ENCODE measurements at regions not wholly inside any gene's neighbourhood (a gene's known extent, or its start where the extent isn't known, plus 50 kb on each side); places are given as distances from the start of the nearest gene placed in this dataset.
"Not testable (repeated sequence)": the region's sequence is repeated elsewhere in the genome, so short reads cannot be mapped to it uniquely, and the experiment has no call there.

- DNase-seq = no peak
Observed at GRCh38 chr2:186093174-186093573, 354.6 kb downstream of the FSIP2 start.

- DNase-seq = no peak
Observed at GRCh38 chr2:186098821-186099220, 360.2 kb downstream of the FSIP2 start.

- DNase-seq = peak; percentile 52 to 84
Observed at GRCh38 chr2:186099826-186100225, 361.2 kb downstream of the FSIP2 start.

GRCh38 chr2:186100636-186101035 lies 362.0 kb downstream of the FSIP2 start:
- DNase-seq = no peak

GRCh38 chr2:186101616-186102015 lies 363.0 kb downstream of the FSIP2 start:
- peak; percentile 3 to 58 for DNase-seq

- no peak for DNase-seq
Observed at GRCh38 chr2:186103276-186103675, 364.7 kb downstream of the FSIP2 start.

GRCh38 chr2:186105016-186105724 lies 366.6 kb downstream of the FSIP2 start:
- no peak for DNase-seq

GRCh38 chr2:186108470-186108869 lies 369.9 kb downstream of the FSIP2 start:
- no peak for DNase-seq

GRCh38 chr2:186113284-186113683 lies 372.8 kb upstream of the ZC3H15 start:
- DNase-seq = no peak

GRCh38 chr2:186125156-186125555 lies 360.9 kb upstream of the ZC3H15 start:
- DNase-seq = no peak

GRCh38 chr2:186125625-186126024 lies 360.4 kb upstream of the ZC3H15 start:
- peak in 1 of 2 experiments; percentile 15 for DNase-seq

GRCh38 chr2:186126181-186126580 lies 359.9 kb upstream of the ZC3H15 start:
- DNase-seq = peak; percentile 50 to 92

GRCh38 chr2:186129767-186130581 lies 356.1 kb upstream of the ZC3H15 start:
- DNase-seq = peak in 1 of 2 experiments; percentile 50

- peak; percentile 30 to 47 for DNase-seq
Observed at GRCh38 chr2:186130748-186131641, 355.1 kb upstream of the ZC3H15 start.

GRCh38 chr2:186135686-186136085 lies 350.4 kb upstream of the ZC3H15 start:
- DNase-seq = peak in 1 of 2 experiments; percentile 1

- DNase-seq = no peak
Observed at GRCh38 chr2:186136860-186137259, 349.2 kb upstream of the ZC3H15 start.

GRCh38 chr2:186138845-186139244 lies 347.2 kb upstream of the ZC3H15 start:
- DNase-seq = no peak

- no peak for DNase-seq
Observed at GRCh38 chr2:186159101-186159500, 327.0 kb upstream of the ZC3H15 start.

- DNase-seq = no peak
Observed at GRCh38 chr2:186164325-186164724, 321.7 kb upstream of the ZC3H15 start.

- no peak for DNase-seq
Observed at GRCh38 chr2:186170693-186171092, 315.4 kb upstream of the ZC3H15 start.

- DNase-seq = no peak
Observed at GRCh38 chr2:186181625-186182024, 304.4 kb upstream of the ZC3H15 start.

- DNase-seq = not testable (repeated sequence)
Observed at GRCh38 chr2:186182366-186182765, 303.7 kb upstream of the ZC3H15 start.

GRCh38 chr2:186183406-186183805 lies 302.7 kb upstream of the ZC3H15 start:
- peak in 1 of 2 experiments; percentile 10 for DNase-seq

Measured in NCI-H446 (cell line).